GM18868 (cell line): ENCODE measurements at regions not wholly inside any gene's neighbourhood (a gene's known extent, or its start where the extent isn't known, plus 50 kb on each side); places are given as distances from the start of the nearest gene placed in this dataset.
"Not testable (repeated sequence)": the region's sequence is repeated elsewhere in the genome, so short reads cannot be mapped to it uniquely, and the experiment has no call there.

Source experiments
- ATAC-seq: cut with Tn5 transposase; IDR thresholded peaks from one replicate; pipeline ENCODE4 v1.9.1; 2021; ENCODE audit warnings: mild to moderate bottlenecking, moderate library complexity; ENCODE audit not compliant: unreplicated experiment

DNA sequence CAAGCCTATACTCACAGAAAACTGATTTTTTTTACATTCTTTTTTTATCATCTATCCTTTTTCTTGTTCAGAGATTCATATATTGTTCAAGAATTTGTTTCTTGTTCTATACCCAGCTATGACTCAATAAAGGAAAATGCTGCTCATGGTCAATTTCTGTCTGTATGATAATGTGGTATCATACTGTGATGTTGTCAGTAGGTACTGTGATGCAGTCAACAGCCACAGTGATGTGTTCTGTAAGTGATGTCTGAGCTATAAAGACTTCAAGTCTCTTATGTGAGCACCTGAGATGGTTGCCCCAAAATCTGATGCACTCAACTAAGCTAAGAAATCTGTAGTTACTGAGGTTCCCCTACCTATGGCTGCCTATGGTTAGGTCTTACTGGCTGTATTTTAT lies 294.2 kb upstream of the GRIN3A start:
- ATAC-seq = no peak

DNA sequence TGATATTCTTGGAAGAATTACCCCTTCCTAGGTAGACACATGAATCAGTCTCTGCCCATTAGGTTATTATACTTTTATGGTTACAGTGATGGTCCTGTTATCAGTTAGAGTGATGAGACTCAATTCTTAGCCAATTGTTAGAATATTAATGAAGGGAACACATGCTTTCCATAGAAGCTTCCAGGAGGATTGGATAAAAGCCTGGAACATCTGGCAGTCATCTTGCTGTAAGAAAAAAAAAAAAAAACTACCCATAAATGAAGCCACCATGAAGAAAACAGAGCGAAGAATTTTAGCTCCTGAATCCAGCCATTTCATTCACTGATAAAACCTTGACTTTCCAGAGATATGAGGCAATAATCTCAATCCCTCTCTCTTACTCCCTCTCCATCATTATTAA lies 262.5 kb upstream of the GRIN3A start:
- no peak for ATAC-seq

DNA sequence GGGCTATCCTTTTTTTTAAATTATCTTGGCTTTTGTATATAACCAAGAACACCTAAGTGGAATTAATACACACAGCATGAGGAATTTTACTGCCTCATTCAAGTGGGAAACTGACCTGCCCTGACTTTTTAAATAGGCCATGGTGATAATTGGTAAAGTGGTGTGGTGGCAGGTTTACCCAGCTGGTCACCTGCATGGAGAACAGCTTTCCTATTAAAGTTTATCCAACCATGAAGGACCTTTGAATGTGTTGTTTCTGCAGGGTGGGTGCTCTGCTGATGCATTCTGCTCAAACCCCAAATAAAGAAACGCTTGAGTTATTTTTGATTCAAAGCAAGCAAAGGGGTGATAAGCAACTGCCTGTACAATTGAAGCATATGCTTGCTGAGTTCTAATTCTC lies 261.0 kb upstream of the GRIN3A start:
- ATAC-seq = no peak

DNA sequence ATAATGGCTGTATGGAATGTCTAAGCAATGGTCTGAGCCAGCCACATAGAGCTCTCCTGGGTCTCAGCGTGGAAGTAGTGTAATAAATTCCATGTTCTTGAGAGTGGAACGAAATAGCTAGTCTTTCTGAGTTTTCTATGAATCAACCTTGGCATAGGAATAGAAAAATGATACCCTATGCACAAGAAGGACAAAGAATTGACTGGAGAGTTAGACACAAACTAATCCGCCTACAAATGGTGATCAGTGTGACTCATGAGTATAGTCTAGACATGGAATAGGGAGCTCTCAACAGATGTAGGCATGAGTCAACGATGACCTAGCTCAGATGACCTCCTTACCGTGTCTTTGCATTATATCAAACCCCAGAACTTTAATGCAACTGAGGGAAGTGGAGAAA lies 256.8 kb upstream of the GRIN3A start:
- ATAC-seq = no peak

DNA sequence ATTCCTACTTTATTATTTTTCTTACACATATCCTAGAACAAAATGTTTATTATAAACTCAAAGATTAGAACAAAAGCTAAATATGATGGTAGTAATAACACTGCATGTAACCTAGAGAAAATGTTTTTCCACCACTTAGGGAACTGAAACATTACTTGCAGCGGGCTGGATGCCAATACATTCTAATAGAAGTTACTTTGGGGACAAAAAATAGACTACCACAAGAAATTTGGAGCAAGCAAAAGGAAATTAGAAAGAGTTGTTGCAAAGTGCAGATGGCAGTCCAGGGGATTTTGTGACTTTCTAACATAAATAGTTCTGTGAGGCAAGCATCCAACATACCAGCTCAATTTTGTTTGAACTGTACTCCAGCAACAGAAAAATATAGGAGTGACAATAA lies 255.3 kb upstream of the GRIN3A start:
- no peak for ATAC-seq

GRCh38 chr9:101991926-101992325 lies 253.5 kb upstream of the GRIN3A start:
- ATAC-seq = no peak

- ATAC-seq = peak; percentile 79
Observed at GRCh38 chr9:101977614-101978210, 239.3 kb upstream of the GRIN3A start.

GRCh38 chr9:101970609-101971008 lies 232.2 kb upstream of the GRIN3A start:
- ATAC-seq = no peak

DNA sequence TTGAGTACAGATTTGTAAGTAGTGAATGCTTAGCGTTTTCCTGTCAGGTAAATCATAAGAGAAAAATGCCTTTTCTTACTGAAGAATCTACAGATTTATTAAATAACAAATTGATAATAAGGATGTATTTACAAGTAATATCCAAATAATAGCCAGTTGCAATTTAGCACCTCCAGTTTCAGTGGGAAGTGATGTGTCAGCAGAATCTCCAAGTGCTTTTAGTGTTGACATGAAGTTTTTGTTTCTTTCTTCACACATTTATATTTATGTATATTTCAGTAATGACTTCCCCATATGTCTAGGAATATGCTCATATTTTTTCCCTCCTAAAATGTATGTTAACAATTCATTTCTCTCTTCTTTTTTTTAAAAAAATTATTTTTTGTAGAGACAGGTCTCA lies 229.9 kb upstream of the GRIN3A start:
- no peak for ATAC-seq

GRCh38 chr9:101966691-101967090 lies 228.2 kb upstream of the GRIN3A start:
- ATAC-seq = no peak

- no peak for ATAC-seq
Observed at GRCh38 chr9:101957705-101958104, 219.3 kb upstream of the GRIN3A start.

- ATAC-seq = no peak
Observed at GRCh38 chr9:101951598-101951997, 213.2 kb upstream of the GRIN3A start.

GRCh38 chr9:101931756-101932155 lies 193.3 kb upstream of the GRIN3A start:
- ATAC-seq = no peak

DNA sequence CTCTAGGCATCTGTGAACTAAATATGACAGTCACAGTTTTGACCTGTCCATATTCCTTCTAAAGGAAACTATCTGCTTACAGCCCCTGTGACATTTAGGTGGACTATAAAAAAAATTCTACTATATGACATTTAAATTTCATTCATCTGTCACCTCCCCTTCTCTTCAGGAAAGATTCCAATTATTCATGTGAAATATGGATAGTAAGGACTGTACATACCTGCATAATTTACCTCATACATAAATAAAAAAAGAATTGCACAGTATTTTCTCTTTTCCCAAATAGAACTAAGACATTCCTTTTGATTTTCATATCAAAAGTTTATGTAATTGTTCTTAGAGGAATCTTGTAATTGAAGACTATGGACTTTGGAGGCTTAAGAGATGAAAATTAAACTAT lies 192.3 kb upstream of the GRIN3A start:
- ATAC-seq = no peak

GRCh38 chr9:101925498-101925897 lies 187.1 kb upstream of the GRIN3A start:
- no peak for ATAC-seq

DNA sequence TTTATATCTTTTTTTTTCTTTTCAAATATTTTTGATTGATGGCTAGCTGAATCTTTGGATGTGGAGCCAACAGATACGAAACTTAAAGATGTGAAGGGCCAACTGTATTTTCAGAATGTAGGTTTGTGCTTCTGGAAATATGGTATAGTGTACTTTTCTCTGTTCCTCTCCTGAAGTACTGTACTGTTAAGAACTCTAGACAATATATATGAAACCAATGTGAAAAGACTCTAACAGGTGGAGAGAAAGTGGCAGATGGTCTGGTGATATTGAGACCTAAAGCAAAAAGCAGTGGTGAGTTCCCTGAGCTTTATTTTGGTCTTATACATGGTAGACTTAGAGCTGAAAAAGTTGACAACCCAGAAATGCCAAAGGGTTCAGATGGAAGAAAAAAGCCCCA lies 185.0 kb upstream of the GRIN3A start:
- no peak for ATAC-seq

DNA sequence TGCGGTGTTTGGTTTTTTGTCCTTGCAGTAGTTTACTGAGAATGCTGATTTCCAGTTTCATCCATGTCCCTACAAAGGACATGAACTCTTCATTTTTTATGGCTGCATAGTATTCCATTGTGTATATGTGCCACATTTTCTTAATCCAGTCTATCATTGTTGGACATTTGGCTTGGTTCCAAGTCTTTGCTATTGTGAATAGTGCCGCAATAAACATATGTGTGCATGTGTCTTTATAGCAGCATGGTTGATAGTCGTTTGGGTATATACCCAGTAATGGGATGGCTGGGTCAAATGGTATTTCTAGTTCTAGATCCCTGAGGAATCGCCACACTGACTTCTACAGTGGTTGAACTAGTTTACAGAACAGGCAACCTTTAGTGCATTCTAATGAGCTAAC lies 178.5 kb upstream of the GRIN3A start:
- not testable (repeated sequence) for ATAC-seq

DNA sequence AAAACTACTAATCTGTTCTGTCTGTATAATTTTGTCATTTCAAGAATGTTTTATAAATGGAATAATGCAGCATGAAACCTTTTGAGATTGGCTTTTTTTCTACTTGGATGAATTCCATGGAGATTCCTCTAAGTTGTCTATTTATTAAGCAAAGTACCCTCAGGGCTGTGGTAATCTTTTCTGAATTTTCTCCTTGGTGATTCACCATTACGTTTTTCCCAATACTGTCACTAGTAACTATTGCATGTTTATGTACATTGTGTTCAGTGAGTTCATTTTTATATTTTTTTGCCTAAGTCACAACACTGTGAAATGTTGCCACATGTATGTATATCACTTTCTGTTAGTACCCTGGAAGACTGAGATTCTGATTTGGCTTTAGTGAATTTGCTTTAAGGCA lies 177.0 kb upstream of the GRIN3A start:
- no peak for ATAC-seq

DNA sequence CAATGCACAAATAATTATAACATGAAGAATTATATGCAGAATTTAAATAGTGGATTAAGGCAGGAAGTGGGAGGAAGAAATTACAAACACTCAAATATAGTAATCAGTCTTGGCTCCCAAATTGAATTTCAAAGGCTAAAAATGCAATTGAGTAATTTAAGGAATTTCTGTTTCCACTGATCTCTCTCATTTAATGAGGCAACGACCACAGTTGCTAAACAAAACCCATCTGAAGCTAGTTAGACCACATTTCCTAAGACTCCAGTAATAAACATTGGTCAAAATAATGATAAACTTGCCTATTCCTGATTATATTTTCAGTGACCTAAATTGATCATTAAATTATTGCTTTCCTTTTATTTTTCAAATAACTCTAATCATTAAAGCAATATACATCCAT lies 174.3 kb upstream of the GRIN3A start:
- ATAC-seq = no peak

- ATAC-seq = no peak
Observed at GRCh38 chr9:101907466-101907865, 169.0 kb upstream of the GRIN3A start.

DNA sequence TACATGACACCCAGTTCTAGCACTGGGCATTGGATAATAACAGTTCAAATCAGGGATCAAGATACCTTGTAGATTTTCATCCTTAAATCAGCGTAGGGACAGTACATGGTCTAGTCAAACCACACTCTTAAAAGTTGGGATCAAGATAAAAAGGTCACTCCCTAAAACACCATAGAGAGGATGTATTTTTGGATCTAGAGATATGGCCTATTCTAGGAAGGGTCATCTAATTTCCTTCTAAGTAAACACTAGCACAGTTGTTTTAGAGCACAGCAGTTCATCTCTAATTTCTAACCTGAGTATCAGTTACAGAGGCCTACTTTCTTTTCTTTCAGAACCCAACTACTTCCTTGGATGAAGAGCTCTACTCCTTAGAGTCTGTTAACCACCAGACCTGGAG lies 166.4 kb upstream of the GRIN3A start:
- no peak for ATAC-seq

- no peak for ATAC-seq
Observed at GRCh38 chr9:101902051-101902450, 163.6 kb upstream of the GRIN3A start.

GRCh38 chr9:101897196-101897595 lies 158.7 kb upstream of the GRIN3A start:
- ATAC-seq = no peak
